ENCODE measurements at regions not wholly inside any gene's neighbourhood (a gene's known extent, or its start where the extent isn't known, plus 50 kb on each side); places are given as distances from the start of the nearest gene placed in this dataset.

DNA sequence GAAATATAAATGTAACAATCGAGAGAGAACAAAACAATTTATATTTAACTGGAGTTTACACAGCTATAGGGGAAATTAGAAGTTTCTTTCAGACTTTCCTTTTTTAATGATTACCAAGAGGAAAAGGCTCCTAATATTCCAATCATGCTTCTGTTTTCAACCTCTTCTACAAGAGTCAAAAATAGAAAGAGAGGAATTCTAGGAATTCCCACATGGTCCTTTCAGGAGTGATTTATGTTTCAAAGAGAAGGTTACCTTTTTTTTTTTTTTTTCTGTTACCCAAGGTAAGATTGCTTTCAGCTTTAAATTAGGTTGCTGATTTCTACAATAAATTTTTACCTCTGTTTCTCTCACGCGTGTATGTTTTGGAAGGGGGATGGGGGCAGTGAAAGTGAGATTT lies 355.3 kb upstream of the DCBLD2 start:
- TF ChIP-seq CSDC2 (CRISPR knock-in tag; IDR thresholded peaks at IDR 0.05) (no peak), TCF4 (CRISPR knock-in tag; IDR thresholded peaks at IDR 0.05; ENCODE audit: borderline replicate concordance) (no peak), ZFP30 (CRISPR knock-in tag; IDR thresholded peaks at IDR 0.05) (no peak), TOX (CRISPR knock-in tag; IDR thresholded peaks at IDR 0.05; ENCODE audit: borderline replicate concordance) (no peak), GLIS3 (CRISPR knock-in tag; IDR thresholded peaks at IDR 0.05) (no peak), ZNF8 (CRISPR knock-in tag; IDR thresholded peaks at IDR 0.05) (no peak), ISL1 (CRISPR knock-in tag; IDR thresholded peaks at IDR 0.05) (no peak), ZFP3 (CRISPR knock-in tag; IDR thresholded peaks at IDR 0.05) (no peak), ZNF565 (CRISPR knock-in tag; conservative IDR thresholded peaks at IDR 0.05; ENCODE audit: low read depth) (no peak), ESRRG (CRISPR knock-in tag; IDR thresholded peaks at IDR 0.05) (no peak), BACH2 (CRISPR knock-in tag; IDR thresholded peaks at IDR 0.05; ENCODE audit: borderline replicate concordance) (no peak), OSR1 (CRISPR knock-in tag; IDR thresholded peaks at IDR 0.05) (no peak), RARB (CRISPR knock-in tag; IDR thresholded peaks at IDR 0.05) (no peak), ZNF70 (CRISPR knock-in tag; IDR thresholded peaks at IDR 0.05) (no peak), SNAI2 (CRISPR knock-in tag; IDR thresholded peaks at IDR 0.05) (no peak)
- TF ChIP-seq, protein P1, sequence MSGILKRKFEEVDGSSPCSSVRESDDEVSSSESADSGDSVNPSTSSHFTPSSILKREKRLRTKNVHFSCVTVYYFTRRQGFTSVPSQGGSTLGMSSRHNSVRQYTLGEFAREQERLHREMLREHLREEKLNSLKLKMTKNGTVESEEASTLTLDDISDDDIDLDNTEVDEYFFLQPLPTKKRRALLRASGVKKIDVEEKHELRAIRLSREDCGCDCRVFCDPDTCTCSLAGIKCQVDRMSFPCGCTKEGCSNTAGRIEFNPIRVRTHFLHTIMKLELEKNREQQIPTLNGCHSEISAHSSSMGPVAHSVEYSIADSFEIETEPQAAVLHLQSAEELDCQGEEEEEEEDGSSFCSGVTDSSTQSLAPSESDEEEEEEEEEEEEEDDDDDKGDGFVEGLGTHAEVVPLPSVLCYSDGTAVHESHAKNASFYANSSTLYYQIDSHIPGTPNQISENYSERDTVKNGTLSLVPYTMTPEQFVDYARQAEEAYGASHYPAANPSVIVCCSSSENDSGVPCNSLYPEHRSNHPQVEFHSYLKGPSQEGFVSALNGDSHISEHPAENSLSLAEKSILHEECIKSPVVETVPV (CRISPR knock-in tag; IDR thresholded peaks at IDR 0.05), result no peak
- TF ChIP-seq, protein P2, sequence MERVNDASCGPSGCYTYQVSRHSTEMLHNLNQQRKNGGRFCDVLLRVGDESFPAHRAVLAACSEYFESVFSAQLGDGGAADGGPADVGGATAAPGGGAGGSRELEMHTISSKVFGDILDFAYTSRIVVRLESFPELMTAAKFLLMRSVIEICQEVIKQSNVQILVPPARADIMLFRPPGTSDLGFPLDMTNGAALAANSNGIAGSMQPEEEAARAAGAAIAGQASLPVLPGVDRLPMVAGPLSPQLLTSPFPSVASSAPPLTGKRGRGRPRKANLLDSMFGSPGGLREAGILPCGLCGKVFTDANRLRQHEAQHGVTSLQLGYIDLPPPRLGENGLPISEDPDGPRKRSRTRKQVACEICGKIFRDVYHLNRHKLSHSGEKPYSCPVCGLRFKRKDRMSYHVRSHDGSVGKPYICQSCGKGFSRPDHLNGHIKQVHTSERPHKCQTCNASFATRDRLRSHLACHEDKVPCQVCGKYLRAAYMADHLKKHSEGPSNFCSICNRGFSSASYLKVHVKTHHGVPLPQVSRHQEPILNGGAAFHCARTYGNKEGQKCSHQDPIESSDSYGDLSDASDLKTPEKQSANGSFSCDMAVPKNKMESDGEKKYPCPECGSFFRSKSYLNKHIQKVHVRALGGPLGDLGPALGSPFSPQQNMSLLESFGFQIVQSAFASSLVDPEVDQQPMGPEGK (CRISPR knock-in tag; IDR thresholded peaks at IDR 0.05; ENCODE audit: borderline replicate concordance), result no peak
- TF ChIP-seq, protein P3, sequence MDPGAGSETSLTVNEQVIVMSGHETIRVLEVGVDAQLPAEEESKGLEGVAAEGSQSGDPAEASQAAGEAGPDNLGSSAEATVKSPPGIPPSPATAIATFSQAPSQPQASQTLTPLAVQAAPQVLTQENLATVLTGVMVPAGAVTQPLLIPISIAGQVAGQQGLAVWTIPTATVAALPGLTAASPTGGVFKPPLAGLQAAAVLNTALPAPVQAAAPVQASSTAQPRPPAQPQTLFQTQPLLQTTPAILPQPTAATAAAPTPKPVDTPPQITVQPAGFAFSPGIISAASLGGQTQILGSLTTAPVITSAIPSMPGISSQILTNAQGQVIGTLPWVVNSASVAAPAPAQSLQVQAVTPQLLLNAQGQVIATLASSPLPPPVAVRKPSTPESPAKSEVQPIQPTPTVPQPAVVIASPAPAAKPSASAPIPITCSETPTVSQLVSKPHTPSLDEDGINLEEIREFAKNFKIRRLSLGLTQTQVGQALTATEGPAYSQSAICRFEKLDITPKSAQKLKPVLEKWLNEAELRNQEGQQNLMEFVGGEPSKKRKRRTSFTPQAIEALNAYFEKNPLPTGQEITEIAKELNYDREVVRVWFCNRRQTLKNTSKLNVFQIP (CRISPR knock-in tag; IDR thresholded peaks at IDR 0.05; ENCODE audit: borderline replicate concordance, low read depth), result no peak
- TF ChIP-seq, protein P4, sequence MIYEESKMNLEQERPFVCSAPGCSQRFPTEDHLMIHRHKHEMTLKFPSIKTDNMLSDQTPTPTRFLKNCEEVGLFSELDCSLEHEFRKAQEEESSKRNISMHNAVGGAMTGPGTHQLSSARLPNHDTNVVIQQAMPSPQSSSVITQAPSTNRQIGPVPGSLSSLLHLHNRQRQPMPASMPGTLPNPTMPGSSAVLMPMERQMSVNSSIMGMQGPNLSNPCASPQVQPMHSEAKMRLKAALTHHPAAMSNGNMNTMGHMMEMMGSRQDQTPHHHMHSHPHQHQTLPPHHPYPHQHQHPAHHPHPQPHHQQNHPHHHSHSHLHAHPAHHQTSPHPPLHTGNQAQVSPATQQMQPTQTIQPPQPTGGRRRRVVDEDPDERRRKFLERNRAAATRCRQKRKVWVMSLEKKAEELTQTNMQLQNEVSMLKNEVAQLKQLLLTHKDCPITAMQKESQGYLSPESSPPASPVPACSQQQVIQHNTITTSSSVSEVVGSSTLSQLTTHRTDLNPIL (CRISPR knock-in tag; IDR thresholded peaks at IDR 0.05; ENCODE audit: low read depth), result no peak
- no peak for ATAC-seq

DNA sequence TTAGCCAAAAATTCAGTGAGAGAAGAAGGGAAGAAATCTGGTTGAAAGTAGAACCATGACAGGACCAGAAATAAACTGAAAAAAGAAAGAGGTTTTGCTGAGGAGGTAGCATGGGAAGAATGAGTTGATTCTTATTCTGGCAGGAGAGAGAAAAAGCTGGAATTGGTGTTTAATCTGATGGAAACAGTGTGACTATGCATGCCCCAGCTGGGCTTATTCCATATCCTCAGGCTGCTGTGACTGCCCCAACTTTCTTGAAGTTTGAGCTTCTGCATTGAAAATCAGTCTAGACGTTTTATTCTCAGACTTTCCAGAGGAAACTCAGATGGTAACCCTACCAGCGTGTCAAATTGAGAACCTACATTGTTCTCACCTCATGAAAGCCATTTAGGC lies 352.5 kb upstream of the DCBLD2 start:
- no peak for ATAC-seq

More for the DNA sequence above, 352.5 kb upstream of the DCBLD2 start:
- TF ChIP-seq ARNTL (CRISPR knock-in tag; IDR thresholded peaks at IDR 0.05; ENCODE audit: borderline replicate concordance, low read depth), result no peak
- no peak for TF ChIP-seq BACH2 (CRISPR knock-in tag; IDR thresholded peaks at IDR 0.05; ENCODE audit: borderline replicate concordance)
- TF ChIP-seq GLIS3 (CRISPR knock-in tag; IDR thresholded peaks at IDR 0.05), result no peak
- TF ChIP-seq SNAI2 (CRISPR knock-in tag; IDR thresholded peaks at IDR 0.05), result no peak
- TF ChIP-seq ISL1 (CRISPR knock-in tag; IDR thresholded peaks at IDR 0.05), result no peak
- no peak for TF ChIP-seq RARB (CRISPR knock-in tag; IDR thresholded peaks at IDR 0.05)
- TF ChIP-seq, protein P3 (CRISPR knock-in tag; IDR thresholded peaks at IDR 0.05; ENCODE audit: borderline replicate concordance, low read depth), result no peak
- TF ChIP-seq, protein P2 (CRISPR knock-in tag; IDR thresholded peaks at IDR 0.05; ENCODE audit: borderline replicate concordance), result no peak
- TF ChIP-seq, protein P4 (CRISPR knock-in tag; IDR thresholded peaks at IDR 0.05; ENCODE audit: low read depth), result no peak
- TF ChIP-seq ZFP3 (CRISPR knock-in tag; IDR thresholded peaks at IDR 0.05), result no peak
- TF ChIP-seq ZFP30 (CRISPR knock-in tag; IDR thresholded peaks at IDR 0.05), result no peak
- TF ChIP-seq ZNF565 (CRISPR knock-in tag; conservative IDR thresholded peaks at IDR 0.05; ENCODE audit: low read depth), result no peak
- TF ChIP-seq CSDC2 (CRISPR knock-in tag; IDR thresholded peaks at IDR 0.05), result no peak
- no peak for TF ChIP-seq ZNF70 (CRISPR knock-in tag; IDR thresholded peaks at IDR 0.05)
- TF ChIP-seq ZNF8 (CRISPR knock-in tag; IDR thresholded peaks at IDR 0.05), result no peak
- TF ChIP-seq, protein P5, sequence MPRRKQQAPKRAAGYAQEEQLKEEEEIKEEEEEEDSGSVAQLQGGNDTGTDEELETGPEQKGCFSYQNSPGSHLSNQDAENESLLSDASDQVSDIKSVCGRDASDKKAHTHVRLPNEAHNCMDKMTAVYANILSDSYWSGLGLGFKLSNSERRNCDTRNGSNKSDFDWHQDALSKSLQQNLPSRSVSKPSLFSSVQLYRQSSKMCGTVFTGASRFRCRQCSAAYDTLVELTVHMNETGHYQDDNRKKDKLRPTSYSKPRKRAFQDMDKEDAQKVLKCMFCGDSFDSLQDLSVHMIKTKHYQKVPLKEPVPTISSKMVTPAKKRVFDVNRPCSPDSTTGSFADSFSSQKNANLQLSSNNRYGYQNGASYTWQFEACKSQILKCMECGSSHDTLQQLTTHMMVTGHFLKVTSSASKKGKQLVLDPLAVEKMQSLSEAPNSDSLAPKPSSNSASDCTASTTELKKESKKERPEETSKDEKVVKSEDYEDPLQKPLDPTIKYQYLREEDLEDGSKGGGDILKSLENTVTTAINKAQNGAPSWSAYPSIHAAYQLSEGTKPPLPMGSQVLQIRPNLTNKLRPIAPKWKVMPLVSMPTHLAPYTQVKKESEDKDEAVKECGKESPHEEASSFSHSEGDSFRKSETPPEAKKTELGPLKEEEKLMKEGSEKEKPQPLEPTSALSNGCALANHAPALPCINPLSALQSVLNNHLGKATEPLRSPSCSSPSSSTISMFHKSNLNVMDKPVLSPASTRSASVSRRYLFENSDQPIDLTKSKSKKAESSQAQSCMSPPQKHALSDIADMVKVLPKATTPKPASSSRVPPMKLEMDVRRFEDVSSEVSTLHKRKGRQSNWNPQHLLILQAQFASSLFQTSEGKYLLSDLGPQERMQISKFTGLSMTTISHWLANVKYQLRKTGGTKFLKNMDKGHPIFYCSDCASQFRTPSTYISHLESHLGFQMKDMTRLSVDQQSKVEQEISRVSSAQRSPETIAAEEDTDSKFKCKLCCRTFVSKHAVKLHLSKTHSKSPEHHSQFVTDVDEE (CRISPR knock-in tag; IDR thresholded peaks at IDR 0.05), result no peak
- TF ChIP-seq PPARA (CRISPR knock-in tag; IDR thresholded peaks at IDR 0.05; ENCODE audit: borderline replicate concordance), result no peak
- TF ChIP-seq, protein P1 (CRISPR knock-in tag; IDR thresholded peaks at IDR 0.05), result no peak
- TF ChIP-seq OSR1 (CRISPR knock-in tag; IDR thresholded peaks at IDR 0.05), result no peak
- no peak for TF ChIP-seq TOX (CRISPR knock-in tag; IDR thresholded peaks at IDR 0.05; ENCODE audit: borderline replicate concordance)

Measured in SK-N-SH treated with all-trans-retinoic acid at 6 μM for 48 hours (cell line).